LNCAP (cell line): ENCODE measurements at regions not wholly inside any gene's neighbourhood (a gene's known extent, or its start where the extent isn't known, plus 50 kb on each side); places are given as distances from the start of the nearest gene placed in this dataset.

ENCODE experiments used
- TF ChIP-seq, protein P1 (sequence below): fragments of 450-650 bp; IDR thresholded peaks from 2 replicates; pipeline ENCODE4 v1.5.1; 2017; ENCODE audit warnings: mild to moderate bottlenecking

DNA sequence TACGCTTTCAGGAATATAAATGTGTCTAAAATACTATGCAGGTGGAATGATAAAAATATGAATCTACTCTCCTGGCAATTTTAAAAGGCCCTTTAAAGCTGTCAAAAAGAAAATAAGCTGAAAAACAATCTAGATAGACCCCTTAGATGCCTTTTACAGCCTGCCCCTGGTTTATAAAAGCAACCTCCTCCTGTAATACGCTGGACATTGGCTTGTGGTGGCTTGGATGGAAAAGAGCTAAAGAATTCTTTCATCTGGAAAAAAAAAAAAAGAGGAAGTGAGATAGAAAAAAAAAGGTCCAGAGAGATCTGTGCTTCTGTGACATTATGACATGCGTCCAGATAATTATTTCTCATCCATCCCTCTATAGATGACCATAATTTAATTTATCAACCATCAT, 115.9 kb upstream of the NRSN1 start:
- TF ChIP-seq, protein P1, sequence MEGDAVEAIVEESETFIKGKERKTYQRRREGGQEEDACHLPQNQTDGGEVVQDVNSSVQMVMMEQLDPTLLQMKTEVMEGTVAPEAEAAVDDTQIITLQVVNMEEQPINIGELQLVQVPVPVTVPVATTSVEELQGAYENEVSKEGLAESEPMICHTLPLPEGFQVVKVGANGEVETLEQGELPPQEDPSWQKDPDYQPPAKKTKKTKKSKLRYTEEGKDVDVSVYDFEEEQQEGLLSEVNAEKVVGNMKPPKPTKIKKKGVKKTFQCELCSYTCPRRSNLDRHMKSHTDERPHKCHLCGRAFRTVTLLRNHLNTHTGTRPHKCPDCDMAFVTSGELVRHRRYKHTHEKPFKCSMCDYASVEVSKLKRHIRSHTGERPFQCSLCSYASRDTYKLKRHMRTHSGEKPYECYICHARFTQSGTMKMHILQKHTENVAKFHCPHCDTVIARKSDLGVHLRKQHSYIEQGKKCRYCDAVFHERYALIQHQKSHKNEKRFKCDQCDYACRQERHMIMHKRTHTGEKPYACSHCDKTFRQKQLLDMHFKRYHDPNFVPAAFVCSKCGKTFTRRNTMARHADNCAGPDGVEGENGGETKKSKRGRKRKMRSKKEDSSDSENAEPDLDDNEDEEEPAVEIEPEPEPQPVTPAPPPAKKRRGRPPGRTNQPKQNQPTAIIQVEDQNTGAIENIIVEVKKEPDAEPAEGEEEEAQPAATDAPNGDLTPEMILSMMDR: no peak

DNA sequence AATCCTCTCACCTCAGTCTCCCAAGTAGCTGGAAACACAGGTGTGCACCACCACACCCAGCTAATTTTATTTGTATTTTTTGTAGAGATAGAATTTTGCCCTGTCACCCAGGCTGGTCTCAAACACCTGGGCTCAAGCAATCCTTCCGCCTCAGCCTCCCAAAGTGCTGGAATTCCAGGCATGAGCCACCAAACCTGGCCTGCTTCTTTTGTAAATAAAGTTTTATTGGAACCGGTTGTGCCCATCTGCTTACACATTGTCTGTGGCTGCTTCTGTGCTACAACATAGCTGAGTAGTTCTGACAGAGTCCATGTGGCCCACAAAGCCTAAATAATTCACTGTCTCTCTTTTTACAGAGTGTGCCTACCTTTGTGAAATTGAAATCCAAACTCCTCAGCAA, 109.7 kb upstream of the NRSN1 start:
- TF ChIP-seq, protein P1: no peak

DNA sequence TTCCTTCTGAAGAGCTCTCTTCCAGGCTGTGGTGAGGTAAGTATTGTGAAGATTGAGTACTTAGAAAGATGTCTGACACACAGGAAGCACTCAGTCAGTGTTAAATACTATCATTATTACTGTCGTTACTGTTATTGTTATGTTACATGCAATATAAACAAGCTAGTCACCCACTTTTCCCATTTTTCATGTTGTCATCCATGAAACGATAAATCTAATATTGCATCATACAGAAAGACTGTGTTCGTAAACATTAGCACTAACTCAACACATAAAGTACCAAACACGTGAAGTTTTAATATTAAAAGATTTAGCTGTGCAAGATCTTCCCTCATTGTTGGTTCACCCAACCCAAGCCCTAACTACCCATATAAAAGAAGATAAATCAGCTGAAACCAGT, 109.2 kb upstream of the NRSN1 start:
- TF ChIP-seq, protein P1: no peak

DNA sequence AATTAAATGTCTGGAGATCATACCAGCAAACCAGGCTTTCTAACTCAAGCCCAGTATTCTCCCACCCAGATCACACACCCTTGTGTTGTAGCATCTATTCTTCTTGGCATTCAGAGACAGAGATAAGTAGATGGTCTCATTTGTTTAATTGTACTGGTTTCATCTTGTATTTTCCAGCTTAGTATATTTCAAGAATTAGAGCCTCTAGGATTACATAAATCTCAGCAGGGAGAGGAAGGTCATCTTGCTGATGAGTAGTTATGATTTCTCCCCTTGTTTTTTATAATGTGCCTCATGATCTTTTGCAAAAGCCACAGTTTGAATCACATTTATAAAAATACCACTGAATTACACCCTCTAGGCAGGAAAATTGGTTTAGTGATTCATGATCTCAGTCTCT, 106.6 kb upstream of the NRSN1 start:
- TF ChIP-seq, protein P1: no peak

DNA sequence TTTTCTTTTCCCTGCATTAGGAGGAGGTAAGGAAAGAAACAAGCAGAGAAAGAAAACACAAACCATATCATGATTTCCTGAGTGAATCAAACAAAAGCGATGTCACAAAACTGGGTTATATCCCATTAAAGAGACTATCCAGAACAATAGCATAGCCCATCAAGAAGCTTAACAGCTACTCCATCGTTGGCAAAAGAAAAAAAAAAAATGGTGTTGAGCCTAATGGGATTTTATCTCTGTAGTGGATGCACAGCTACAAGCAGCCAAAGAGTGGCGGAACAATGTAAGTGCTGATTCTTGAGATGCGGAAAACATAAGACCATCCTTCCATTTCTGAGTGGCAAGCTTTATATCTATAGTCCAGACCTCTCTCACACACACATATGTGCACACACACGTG, 106.2 kb upstream of the NRSN1 start:
- TF ChIP-seq, protein P1: no peak

DNA sequence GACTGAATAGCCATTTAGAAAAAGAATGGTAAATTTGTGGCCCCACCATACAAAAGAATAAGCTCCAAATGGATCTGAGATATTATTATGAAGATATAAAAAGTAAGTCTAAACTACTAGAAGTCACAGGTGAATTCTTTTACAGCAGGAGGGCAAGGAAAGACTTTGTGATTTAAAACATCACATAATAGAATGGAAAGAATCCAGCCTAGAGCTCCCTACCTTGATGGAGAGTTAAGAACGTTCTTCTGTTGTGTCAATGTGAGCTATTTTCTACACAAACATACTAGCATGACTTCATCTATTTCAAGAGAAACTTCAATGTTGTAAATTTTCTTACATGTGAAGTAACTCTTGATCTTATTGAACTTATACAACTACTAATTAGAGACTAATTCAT, 100.0 kb upstream of the NRSN1 start:
- TF ChIP-seq, protein P1: no peak

DNA sequence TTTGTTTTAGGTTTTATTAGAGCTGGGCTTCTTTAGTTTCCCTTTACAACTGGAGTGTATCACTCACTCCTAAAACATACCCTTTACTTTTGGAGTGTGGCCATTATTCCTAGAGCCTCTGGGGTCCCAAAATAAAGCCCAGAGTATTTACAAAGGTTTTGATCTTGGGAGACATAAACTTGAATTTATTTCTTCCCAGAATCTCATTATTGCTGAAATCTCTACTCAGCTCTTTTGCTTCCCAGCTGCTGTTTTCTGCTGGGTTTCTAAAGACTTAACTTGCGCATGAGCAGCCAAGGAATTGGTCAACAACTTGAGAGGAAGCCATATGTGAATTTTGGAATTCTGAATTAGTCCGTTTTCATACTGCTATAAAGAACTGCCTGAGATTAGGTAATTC, 94.5 kb upstream of the NRSN1 start:
- TF ChIP-seq, protein P1: no peak

DNA sequence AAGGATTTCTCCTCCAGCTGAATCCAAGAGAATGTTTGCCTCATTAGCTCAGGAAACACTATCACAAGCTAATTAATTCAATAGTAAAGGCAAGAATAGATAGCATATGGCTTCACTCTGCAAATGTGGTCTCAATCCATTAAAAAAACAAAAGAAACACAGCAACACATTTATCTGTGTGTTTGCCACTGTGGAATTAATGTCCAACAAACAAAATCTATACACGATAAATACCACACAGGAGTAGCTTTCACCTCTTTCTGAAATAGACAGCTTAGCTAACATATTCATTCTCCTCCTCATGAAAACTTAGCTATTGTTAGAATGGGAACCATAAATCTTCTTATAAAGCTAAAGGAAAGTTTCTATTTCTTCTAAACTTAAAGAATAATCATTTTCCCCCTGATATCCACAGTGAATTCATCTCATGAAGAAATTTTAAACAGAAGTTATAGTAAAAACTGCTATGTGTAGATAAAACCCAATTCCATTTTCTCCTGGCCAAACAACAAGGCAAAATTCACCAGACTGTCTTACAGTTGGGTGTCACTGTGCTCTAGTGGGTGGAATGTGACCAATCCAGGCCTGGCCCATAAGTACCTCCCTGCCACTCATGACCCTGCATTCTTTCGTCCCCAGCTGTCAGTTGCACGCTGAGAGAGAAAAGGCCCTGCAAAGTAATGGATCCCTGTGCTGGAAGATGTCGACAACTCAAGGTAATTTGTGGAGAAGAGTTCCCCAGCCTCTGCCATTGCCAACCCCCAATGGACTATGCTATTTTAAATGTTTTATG, 92.9 kb upstream of the NRSN1 start:
- TF ChIP-seq, protein P1: no peak
